NCI-H226 (cell line): ENCODE measurements at regions not wholly inside any gene's neighbourhood (a gene's known extent, or its start where the extent isn't known, plus 50 kb on each side); places are given as distances from the start of the nearest gene placed in this dataset.

Source experiments
- DNase-seq: peaks from one replicate; pipeline ENCODE4 v3.0.0-alpha.2; 2015

GRCh38 chr2:223414646-223415045 is 187.5 kb downstream of the SCG2 start:
- DNase-seq = no peak

GRCh38 chr2:223415071-223415470 is 187.1 kb downstream of the SCG2 start:
- DNase-seq = no peak

GRCh38 chr2:223416815-223417610 is 185.1 kb downstream of the SCG2 start:
- DNase-seq = peak; percentile 19

GRCh38 chr2:223418131-223418530 is 184.0 kb downstream of the SCG2 start:
- DNase-seq = no peak

- no peak for DNase-seq
These were observed 183.5 kb downstream of the SCG2 start for GRCh38 chr2:223418604-223419199.

GRCh38 chr2:223420048-223420447 is 182.1 kb downstream of the SCG2 start:
- no peak for DNase-seq

- no peak for DNase-seq
These were observed 170.7 kb downstream of the SCG2 start for GRCh38 chr2:223431479-223431878.

GRCh38 chr2:223433461-223433860 is 168.7 kb downstream of the SCG2 start:
- no peak for DNase-seq

- no peak for DNase-seq
These were observed 164.4 kb downstream of the SCG2 start for GRCh38 chr2:223437788-223438187.

- no peak for DNase-seq
These were observed 163.0 kb downstream of the SCG2 start for GRCh38 chr2:223439184-223439583.

- DNase-seq = no peak
These were observed 162.4 kb downstream of the SCG2 start for GRCh38 chr2:223439786-223440185.

GRCh38 chr2:223442847-223443246 is 159.3 kb downstream of the SCG2 start:
- no peak for DNase-seq

- DNase-seq = no peak
These were observed 151.9 kb downstream of the SCG2 start for GRCh38 chr2:223450246-223450645.

- DNase-seq = no peak
These were observed 144.9 kb downstream of the SCG2 start for GRCh38 chr2:223457301-223457700.

- DNase-seq = no peak
These were observed 142.7 kb downstream of the SCG2 start for GRCh38 chr2:223459328-223459939.

- DNase-seq = no peak
These were observed 142.0 kb downstream of the SCG2 start for GRCh38 chr2:223460209-223460608.

- DNase-seq = peak; percentile 67
These were observed 141.4 kb downstream of the SCG2 start for GRCh38 chr2:223460774-223461211.

- no peak for DNase-seq
These were observed 138.1 kb downstream of the SCG2 start for GRCh38 chr2:223464071-223464470.

- peak; percentile 95 for DNase-seq
These were observed 136.4 kb downstream of the SCG2 start for GRCh38 chr2:223465793-223466192.

GRCh38 chr2:223467196-223467595 is 135.0 kb downstream of the SCG2 start:
- DNase-seq = no peak

- DNase-seq = peak; percentile 30
These were observed 132.7 kb downstream of the SCG2 start for GRCh38 chr2:223469270-223470046.

- DNase-seq = no peak
These were observed 131.6 kb downstream of the SCG2 start for GRCh38 chr2:223470602-223471001.

- DNase-seq = no peak
These were observed 129.4 kb downstream of the SCG2 start for GRCh38 chr2:223472771-223473170.
